Esophagus muscularis mucosa (tissue), 4 donors: ENCODE measurements at regions not wholly inside any gene's neighbourhood (a gene's known extent, or its start where the extent isn't known, plus 50 kb on each side); places are given as distances from the start of the nearest gene placed in this dataset.

Source experiments
- CTCF ChIP-seq, 3 experiments: fragments of 200-600 bp in 2 of 3; fragments of 450-650 bp in 1 of 3; sonication (generic) in 2 of 3; IDR thresholded peaks; one replicate each; pipeline ENCODE4 v1.5.1; 2017 to 2019; ENCODE audit warnings: antibody characterized with exemption in 3 of 3, mild to moderate bottlenecking in 2 of 3, moderate library complexity in 1 of 3
- EP300 ChIP-seq: sonication (generic); formaldehyde crosslinking; IDR thresholded peaks from one replicate; pipeline ENCODE4 v1.6.1; 2017; ENCODE audit warnings: antibody characterized with exemption
- POLR2A ChIP-seq: fragments of 450-650 bp; IDR thresholded peaks from one replicate; pipeline ENCODE4 v1.6.1; 2017; ENCODE audit warnings: antibody characterized with exemption, moderate library complexity, mild to moderate bottlenecking, low read depth

GRCh38 chr3:63089007-63089750 is 188.9 kb upstream of the SYNPR start:
- TF ChIP-seq CTCF (IDR thresholded peaks at IDR 0.05) (no peak), POLR2A (no peak), EP300 (no peak)
